NCI-H1436 treated with DMSO at 0.1 percent for 48 hours (cell line): ENCODE measurements at regions not wholly inside any gene's neighbourhood (a gene's known extent, or its start where the extent isn't known, plus 50 kb on each side); places are given as distances from the start of the nearest gene placed in this dataset.
"Not testable (repeated sequence)": the region's sequence is repeated elsewhere in the genome, so short reads cannot be mapped to it uniquely, and the experiment has no call there.

Source experiments
- DNase-seq: peaks from one replicate; lab custom pipeline; 2025; lab: John Stamatoyannopoulos, UW

GRCh38 chr2:58369594-58369993 lies 128.5 kb upstream of the FANCL start:
- no peak for DNase-seq

DNA sequence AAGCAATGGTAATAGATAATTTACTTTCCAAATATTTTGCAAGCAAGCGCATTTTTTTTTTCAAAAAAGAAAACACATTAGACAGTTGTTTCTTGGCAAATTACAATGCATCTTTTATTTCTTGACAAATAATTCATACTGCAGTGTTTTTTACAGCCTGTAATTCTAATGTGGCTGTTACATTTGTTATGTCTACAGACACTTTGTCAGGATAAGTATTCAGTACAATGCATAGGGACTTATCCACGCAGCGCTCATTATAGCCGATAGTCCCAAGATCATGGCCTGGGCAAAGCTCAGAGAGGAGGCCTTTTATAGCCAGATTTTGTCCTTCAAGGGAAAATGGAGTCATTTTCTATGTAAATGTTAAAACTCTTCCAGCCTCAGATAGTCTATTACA lies 123.0 kb upstream of the FANCL start:
- no peak for DNase-seq

DNA sequence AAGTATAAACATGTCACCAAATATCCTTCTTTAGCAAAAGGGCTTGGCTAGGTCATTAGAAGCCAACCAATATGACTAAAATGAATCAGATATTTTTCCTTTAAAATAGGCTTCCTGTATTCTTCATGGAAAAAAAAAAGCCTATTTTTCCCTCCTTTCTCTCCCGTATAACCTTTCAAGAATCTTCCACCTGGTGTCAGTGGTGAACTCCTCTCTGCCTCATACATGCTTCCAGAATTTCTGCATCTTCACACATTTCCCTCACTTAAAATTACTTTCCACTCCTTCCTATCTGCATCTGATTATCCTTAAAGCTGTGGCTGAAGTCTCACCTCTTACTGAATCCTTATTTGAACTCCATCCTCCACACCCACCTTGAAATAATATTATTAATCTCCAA lies 116.9 kb upstream of the FANCL start:
- no peak for DNase-seq

- DNase-seq = no peak
Measured at GRCh38 chr2:58357521-58357920, 116.4 kb upstream of the FANCL start.

GRCh38 chr2:58354230-58354629 lies 113.1 kb upstream of the FANCL start:
- DNase-seq = no peak

- no peak for DNase-seq
Measured at GRCh38 chr2:58350484-58350883, 109.4 kb upstream of the FANCL start.

GRCh38 chr2:58347810-58348209 lies 106.7 kb upstream of the FANCL start:
- DNase-seq = no peak

DNA sequence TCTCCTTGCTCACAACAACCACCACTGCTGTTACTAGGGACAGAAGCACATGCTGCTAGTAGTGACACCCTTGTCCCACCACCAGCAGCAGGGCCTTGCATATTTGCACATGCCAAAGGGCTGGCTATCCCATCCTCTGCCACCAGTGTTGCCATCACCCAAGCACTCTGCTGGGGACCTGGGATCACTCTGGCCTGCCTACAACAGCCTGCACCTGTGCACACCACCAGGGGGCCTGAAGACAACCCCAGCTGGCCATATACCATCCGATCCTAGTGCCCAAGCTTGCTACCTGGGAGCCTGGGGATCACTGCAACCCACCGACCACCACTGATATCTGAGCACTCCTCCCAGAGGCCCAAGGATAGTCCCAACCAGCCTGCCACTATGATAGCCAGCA lies 99.9 kb upstream of the FANCL start:
- no peak for DNase-seq

- no peak for DNase-seq
Measured at GRCh38 chr2:58339548-58340243, 98.6 kb upstream of the FANCL start.

- no peak for DNase-seq
Measured at GRCh38 chr2:58336416-58336815, 95.3 kb upstream of the FANCL start.

GRCh38 chr2:58334414-58334813 lies 93.3 kb upstream of the FANCL start:
- no peak for DNase-seq

DNA sequence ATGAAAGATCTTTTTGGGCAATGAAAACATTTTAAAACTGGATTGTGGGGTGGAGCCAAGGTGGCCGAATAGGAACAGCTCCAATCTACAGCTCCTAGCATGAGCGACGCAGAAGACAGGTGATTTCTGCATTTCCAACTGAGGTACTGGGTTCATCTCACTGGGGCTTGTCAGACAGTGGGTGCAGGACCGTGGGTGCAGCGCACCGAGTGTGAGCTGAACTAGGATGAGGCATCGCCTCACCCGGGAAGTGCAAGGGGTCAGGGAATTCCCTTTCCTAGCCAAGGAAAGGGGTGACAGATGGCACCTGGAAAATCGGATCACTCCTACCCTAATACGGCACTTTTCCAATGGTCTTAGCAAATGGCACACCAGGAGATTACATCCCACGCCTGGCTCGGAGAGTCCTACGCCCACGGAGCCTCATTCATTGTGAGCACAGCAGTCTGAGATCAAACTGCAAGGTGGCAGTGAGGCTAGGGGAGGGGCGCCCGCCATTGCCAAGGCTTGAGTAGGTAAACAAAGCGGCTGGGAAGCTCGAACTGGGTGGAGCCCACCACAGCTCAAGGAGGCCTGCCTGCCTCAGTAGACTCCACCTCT lies 84.3 kb upstream of the FANCL start:
- not testable (repeated sequence) for DNase-seq

DNA sequence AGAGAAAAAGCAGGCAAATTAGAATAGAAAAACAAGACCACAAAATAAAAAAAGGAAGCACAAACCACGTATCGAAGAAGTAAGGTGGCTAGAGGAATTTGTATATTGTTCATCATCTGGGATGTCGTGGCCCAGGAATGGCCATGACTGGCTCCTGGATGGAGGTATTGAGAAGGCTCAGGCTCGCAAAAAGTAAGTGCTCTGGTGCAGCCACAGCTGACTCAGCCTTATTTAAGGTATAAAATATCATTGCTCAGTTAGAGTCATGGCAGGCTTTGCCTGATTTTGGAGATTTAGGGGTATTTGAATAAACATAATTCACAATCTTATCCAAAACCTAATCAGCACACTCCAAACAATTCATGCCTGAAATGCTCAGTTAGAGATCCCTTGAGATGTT lies 78.4 kb upstream of the FANCL start:
- no peak for DNase-seq

GRCh38 chr2:58318949-58319348 lies 77.8 kb upstream of the FANCL start:
- not testable (repeated sequence) for DNase-seq

GRCh38 chr2:58313926-58314325 lies 72.8 kb upstream of the FANCL start:
- no peak for DNase-seq

GRCh38 chr2:58308435-58308834 lies 67.3 kb upstream of the FANCL start:
- no peak for DNase-seq

GRCh38 chr2:58304843-58305242 lies 63.7 kb upstream of the FANCL start:
- no peak for DNase-seq

GRCh38 chr2:58299123-58299522 lies 58.0 kb upstream of the FANCL start:
- DNase-seq = no peak

DNA sequence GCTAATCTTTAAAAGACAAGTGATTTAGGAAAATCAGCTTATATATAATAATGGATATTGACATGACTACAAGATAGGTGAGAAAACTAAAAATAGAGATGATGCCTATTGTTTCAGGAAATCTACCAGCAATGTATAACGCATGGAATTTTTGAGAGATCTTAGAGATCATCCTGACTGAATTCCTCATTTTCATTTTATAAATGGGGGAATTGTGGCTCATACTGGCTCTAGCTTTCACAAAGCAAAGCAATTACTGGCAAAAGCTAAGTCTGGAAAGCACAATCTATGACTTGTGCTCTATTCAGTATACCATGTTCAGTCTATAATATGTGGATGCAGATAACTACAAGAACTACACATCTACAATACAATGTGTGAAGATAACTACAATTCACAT lies 51.9 kb upstream of the FANCL start:
- no peak for DNase-seq

GRCh38 chr2:58291726-58292438 lies 50.8 kb upstream of the FANCL start:
- DNase-seq = no peak
